Vagina (tissue), 2 donors: ENCODE measurements at regions not wholly inside any gene's neighbourhood (a gene's known extent, or its start where the extent isn't known, plus 50 kb on each side); places are given as distances from the start of the nearest gene placed in this dataset.

Source experiments
- CTCF ChIP-seq, 3 experiments: fragments of 450-650 bp in 2 of 3; fragments of 200-600 bp in 1 of 3; sonication (generic) in 1 of 3; IDR thresholded peaks; one replicate each; pipeline ENCODE4 v1.5.1; 2017 to 2019; ENCODE audit warnings: antibody characterized with exemption in 3 of 3, mild to moderate bottlenecking in 2 of 3, moderate library complexity in 2 of 3
- POLR2AphosphoS5 ChIP-seq, 2 donors: sonication (generic); formaldehyde crosslinking; IDR thresholded peaks; one replicate each; pipeline ENCODE4 v1.9.0; 2017; ENCODE audit warnings: antibody characterized with exemption in 2 of 2, mild to moderate bottlenecking in 2 of 2, low read depth in 1 of 2; ENCODE audit not compliant: insufficient read depth in 1 of 2

GRCh38 chr4:94014484-94015136 is 186.1 kb downstream of the ATOH1 start:
- TF ChIP-seq CTCF (IDR thresholded peaks at IDR 0.05) (no peak), POLR2AphosphoS5 (IDR thresholded peaks at IDR 0.05; ENCODE audit: insufficient read depth in 1 of 2, low read depth in 1 of 2) (no peak)
